ENCODE measurements at regions not wholly inside any gene's neighbourhood (a gene's known extent, or its start where the extent isn't known, plus 50 kb on each side); places are given as distances from the start of the nearest gene placed in this dataset.
"Not testable (repeated sequence)": the region's sequence is repeated elsewhere in the genome, so short reads cannot be mapped to it uniquely, and the experiment has no call there.

GRCh38 chr5:161001604-161002003 is 149.6 kb upstream of the ATP10B start:
- DNase-seq, result no peak
- TF ChIP-seq, protein P1, sequence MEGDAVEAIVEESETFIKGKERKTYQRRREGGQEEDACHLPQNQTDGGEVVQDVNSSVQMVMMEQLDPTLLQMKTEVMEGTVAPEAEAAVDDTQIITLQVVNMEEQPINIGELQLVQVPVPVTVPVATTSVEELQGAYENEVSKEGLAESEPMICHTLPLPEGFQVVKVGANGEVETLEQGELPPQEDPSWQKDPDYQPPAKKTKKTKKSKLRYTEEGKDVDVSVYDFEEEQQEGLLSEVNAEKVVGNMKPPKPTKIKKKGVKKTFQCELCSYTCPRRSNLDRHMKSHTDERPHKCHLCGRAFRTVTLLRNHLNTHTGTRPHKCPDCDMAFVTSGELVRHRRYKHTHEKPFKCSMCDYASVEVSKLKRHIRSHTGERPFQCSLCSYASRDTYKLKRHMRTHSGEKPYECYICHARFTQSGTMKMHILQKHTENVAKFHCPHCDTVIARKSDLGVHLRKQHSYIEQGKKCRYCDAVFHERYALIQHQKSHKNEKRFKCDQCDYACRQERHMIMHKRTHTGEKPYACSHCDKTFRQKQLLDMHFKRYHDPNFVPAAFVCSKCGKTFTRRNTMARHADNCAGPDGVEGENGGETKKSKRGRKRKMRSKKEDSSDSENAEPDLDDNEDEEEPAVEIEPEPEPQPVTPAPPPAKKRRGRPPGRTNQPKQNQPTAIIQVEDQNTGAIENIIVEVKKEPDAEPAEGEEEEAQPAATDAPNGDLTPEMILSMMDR (IDR thresholded peaks at IDR 0.05; ENCODE audit: unreplicated experiment), result no peak
- Mint-ChIP-seq H3K4me3 (ENCODE audit: low read depth, unreplicated experiment) (no peak overlapping the region), H3K27me3 (ENCODE audit: unreplicated experiment) (no peaks in the 10 kb centered on the region), H3K36me3 (ENCODE audit: insufficient read depth, unreplicated experiment) (no peaks in the 10 kb centered on the region), H3K4me1 (ENCODE audit: low read depth, unreplicated experiment) (no peaks in the 10 kb centered on the region), H3K9me3 (ENCODE audit: low read depth, unreplicated experiment) (peaks cover 9% of the 10 kb centered on the region), H3K27ac (ENCODE audit: unreplicated experiment) (no peak overlapping the region)
- CTCF ChIA-PET, result no interaction called here
- BruUV-seq (replicated peaks), result no TSS peak
- intact Hi-C loops (cut with micrococcal nuclease; ENCODE audit: unreplicated experiment), result no loop called here

DNA sequence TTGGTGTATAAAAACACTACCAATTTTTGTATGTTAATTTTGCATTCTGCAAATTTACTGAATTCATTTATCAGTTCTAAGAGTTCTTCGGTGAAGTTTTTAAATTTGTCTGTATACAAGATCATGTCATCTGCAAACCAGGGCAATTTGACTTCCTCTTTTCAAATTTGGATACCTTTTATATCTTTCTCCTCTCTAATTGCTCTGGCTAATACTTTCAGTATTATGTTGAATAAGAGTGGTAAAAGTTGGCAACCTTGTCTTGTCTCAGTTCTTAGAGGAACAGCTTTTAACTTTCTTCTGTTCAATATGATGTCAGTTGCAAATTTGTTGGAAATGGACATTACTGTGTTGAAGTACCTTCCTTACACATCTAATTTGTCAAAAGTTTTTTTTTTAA is 149.1 kb upstream of the ATP10B start:
- H3K27ac Mint-ChIP-seq (ENCODE audit: unreplicated experiment); H3K4me1 Mint-ChIP-seq (ENCODE audit: low read depth, unreplicated experiment); CTCF ChIA-PET; intact Hi-C loops (cut with micrococcal nuclease; ENCODE audit: unreplicated experiment); H3K27me3 Mint-ChIP-seq (ENCODE audit: unreplicated experiment); DNase-seq; H3K9me3 Mint-ChIP-seq (ENCODE audit: low read depth, unreplicated experiment); H3K4me3 Mint-ChIP-seq (ENCODE audit: low read depth, unreplicated experiment); BruUV-seq (replicated peaks); H3K36me3 Mint-ChIP-seq (ENCODE audit: insufficient read depth, unreplicated experiment): not testable (repeated sequence)

DNA sequence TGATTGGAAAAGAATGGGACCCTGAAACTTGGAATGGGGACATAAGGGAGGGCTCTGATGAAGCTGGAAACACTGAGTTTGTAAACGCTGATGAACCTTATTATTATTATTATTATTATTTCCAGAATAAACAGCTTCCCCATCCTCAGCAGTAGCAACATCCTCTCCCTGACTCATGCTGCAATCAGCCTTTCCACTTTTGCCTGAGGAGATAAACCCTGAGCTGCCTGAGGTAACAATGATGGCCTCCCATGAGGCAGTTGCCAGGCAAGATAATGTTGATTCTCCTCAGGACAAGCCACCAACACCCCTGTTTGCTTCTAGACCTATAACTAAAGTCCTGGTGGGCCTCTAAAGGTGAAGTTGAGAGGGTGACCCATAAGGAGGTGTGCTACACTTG is 139.2 kb upstream of the ATP10B start:
- Mint-ChIP-seq H3K27ac (ENCODE audit: unreplicated experiment) (no peak overlapping the region), H3K9me3 (ENCODE audit: low read depth, unreplicated experiment) (peaks cover 10% of the 10 kb centered on the region), H3K4me1 (ENCODE audit: low read depth, unreplicated experiment) (no peaks in the 10 kb centered on the region), H3K4me3 (ENCODE audit: low read depth, unreplicated experiment) (no peak overlapping the region), H3K36me3 (ENCODE audit: insufficient read depth, unreplicated experiment) (no peaks in the 10 kb centered on the region), H3K27me3 (ENCODE audit: unreplicated experiment) (no peaks in the 10 kb centered on the region)
- TF ChIP-seq, protein P1 (IDR thresholded peaks at IDR 0.05; ENCODE audit: unreplicated experiment), result no peak
- CTCF ChIA-PET, result no interaction called here
- intact Hi-C loops (cut with micrococcal nuclease; ENCODE audit: unreplicated experiment), result no loop called here
- no TSS peak for BruUV-seq (replicated peaks)
- no peak for DNase-seq

DNA sequence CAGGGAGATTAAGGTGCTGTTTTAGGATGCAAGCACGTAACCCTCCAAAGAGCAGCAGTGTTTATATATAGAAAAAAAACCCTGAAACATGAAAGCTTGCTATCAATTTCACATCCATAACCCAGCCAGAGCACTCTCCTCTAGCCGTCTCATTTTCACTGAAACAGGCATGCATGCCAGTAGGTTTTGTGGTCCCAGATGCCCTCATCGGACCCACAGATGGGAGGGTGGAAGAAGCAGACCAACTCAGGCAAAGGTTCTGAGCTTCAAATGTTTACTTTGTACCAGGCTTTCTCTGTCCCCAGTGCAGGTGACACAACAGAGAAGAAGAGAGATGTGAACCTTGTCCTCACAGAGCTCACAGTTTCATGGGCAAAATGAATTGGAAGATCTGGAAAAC is 127.4 kb upstream of the ATP10B start:
- no peak overlapping the region for H3K4me3 Mint-ChIP-seq (ENCODE audit: low read depth, unreplicated experiment)
- CTCF ChIA-PET, result no interaction called here
- H3K27me3 Mint-ChIP-seq (ENCODE audit: unreplicated experiment), result no peaks in the 10 kb centered on the region
- H3K27ac Mint-ChIP-seq (ENCODE audit: unreplicated experiment), result no peak overlapping the region
- peaks cover 4% of the 10 kb centered on the region for H3K9me3 Mint-ChIP-seq (ENCODE audit: low read depth, unreplicated experiment)
- no TSS peak for BruUV-seq (replicated peaks)
- TF ChIP-seq, protein P1 (IDR thresholded peaks at IDR 0.05; ENCODE audit: unreplicated experiment), result no peak
- no peak for DNase-seq
- intact Hi-C loops (cut with micrococcal nuclease; ENCODE audit: unreplicated experiment), result no loop called here
- no peaks in the 10 kb centered on the region for H3K36me3 Mint-ChIP-seq (ENCODE audit: insufficient read depth, unreplicated experiment)
- no peaks in the 10 kb centered on the region for H3K4me1 Mint-ChIP-seq (ENCODE audit: low read depth, unreplicated experiment)

GRCh38 chr5:160978944-160979343 is 126.9 kb upstream of the ATP10B start:
- TF ChIP-seq, protein P1 (IDR thresholded peaks at IDR 0.05; ENCODE audit: unreplicated experiment), result no peak
- no peaks in the 10 kb centered on the region for H3K4me1 Mint-ChIP-seq (ENCODE audit: low read depth, unreplicated experiment)
- H3K27me3 Mint-ChIP-seq (ENCODE audit: unreplicated experiment), result no peaks in the 10 kb centered on the region
- CTCF ChIA-PET, result no interaction called here
- intact Hi-C loops (cut with micrococcal nuclease; ENCODE audit: unreplicated experiment), result no loop called here
- DNase-seq, result no peak
- no peak overlapping the region for H3K4me3 Mint-ChIP-seq (ENCODE audit: low read depth, unreplicated experiment)
- no peak overlapping the region for H3K27ac Mint-ChIP-seq (ENCODE audit: unreplicated experiment)
- peaks cover 4% of the 10 kb centered on the region for H3K9me3 Mint-ChIP-seq (ENCODE audit: low read depth, unreplicated experiment)
- no peaks in the 10 kb centered on the region for H3K36me3 Mint-ChIP-seq (ENCODE audit: insufficient read depth, unreplicated experiment)
- no TSS peak for BruUV-seq (replicated peaks)

Data from Calu3 (cell line).